ENCODE measurements at regions not wholly inside any gene's neighbourhood (a gene's known extent, or its start where the extent isn't known, plus 50 kb on each side); places are given as distances from the start of the nearest gene placed in this dataset.

GRCh38 chr3:103690536-103690935 is 1255.7 kb downstream of the ZPLD1 start:
- DNase-seq = no peak

DNA sequence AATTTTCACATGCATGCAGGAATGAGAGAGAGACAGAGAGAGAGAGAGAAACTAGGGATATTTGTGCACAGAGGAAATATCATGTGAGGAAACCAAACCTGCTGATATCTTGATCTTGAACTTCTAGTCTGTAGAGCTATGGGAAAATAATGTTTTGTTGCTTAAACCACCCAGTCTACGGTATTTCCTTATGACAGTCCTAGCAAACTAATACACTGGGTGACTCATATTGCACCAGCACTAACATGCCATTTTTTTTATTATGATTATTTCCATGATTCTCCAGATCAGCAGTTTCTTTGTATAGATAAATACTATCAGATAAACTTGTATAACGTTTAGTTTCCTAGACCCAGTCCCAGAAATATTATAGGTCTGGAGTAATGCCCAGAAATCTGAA is 1259.0 kb downstream of the ZPLD1 start:
- no peak for DNase-seq

- no peak for DNase-seq
Observed at GRCh38 chr3:103698646-103699045, 1263.8 kb downstream of the ZPLD1 start.

DNA sequence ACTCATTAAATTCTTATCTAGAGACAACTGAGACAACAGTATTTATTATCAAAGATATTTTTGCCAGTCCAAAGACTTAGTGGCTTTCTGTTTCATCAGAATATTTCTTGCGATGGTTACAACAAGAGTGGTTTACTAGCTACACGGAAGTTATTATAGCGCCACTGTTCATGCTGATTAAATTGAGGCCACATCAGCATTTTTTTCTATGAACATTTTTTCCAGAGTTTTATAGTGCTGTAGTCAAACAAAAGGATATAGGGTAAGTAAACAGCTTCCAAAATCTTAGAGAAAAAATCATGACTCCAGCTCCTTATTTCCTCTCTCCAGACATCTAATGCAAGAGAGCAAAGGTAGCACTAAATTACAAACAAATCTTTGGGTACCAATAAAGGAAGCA is 1264.4 kb downstream of the ZPLD1 start:
- no peak for DNase-seq

- DNase-seq = no peak
Observed at GRCh38 chr3:103705641-103706040, 1270.8 kb downstream of the ZPLD1 start.

- no peak for DNase-seq
Observed at GRCh38 chr3:103706671-103707070, 1271.9 kb downstream of the ZPLD1 start.

DNA sequence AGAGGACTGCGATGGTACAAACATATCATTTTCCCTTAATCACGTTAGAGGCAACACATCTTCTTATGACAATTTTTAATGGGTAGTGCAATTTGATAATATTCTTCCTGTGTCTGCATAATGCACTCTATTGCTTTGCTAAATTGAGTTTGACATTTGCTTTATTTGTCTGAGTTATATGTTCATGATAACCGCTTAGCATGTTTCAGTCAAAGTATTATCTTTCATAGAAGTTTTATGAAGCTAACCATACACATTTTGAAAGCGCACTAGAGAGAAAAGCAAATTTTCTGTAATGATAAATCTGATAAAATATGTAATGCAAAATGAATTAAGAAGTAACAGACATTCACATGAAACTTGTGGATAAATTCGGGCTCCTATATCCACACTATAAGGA is 1276.9 kb downstream of the ZPLD1 start:
- DNase-seq = no peak

- no peak for DNase-seq
Observed at GRCh38 chr3:103712320-103713008, 1277.6 kb downstream of the ZPLD1 start.

- DNase-seq = no peak
Observed at GRCh38 chr3:103729547-103729946, 1294.7 kb downstream of the ZPLD1 start.

DNA sequence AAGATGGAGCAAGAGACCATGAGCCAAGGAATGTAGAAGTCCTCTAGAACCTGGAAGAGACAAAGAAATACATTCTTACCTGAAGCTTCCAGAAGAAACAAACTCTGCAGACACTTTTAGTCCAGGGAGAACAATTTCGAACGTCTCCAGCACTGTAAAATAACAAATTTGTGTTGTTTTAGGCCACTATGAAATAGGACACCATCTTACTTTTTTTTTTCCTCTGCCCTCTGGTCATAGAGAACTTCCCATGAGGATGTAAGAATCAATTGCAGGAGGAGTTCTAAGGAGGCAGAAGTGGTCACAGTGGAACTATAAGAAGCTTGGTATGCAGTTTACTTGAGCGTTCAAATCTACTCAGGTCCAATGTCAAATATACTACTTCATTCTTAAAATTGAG is 1295.9 kb downstream of the ZPLD1 start:
- DNase-seq = no peak

GRCh38 chr3:103752986-103753385 is 1318.2 kb downstream of the ZPLD1 start:
- no peak for DNase-seq

DNA sequence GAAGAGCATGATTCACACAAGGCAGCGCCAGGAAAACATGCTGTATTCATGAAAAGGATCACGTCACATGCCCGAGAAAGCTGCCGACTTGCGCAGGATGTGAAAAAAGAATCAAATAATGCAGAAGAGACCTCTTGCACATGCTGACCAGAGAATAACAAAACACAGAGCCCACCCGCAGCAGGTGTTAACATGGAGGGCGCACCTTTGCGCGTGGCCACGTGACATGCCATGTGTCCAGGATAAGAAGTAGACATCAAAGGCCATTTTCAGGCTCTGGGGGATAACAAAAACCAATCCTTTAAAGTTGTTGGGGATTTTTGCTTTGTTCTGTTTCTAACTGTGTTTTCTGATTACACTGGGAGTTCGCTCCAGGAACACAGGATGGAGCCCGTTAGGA is 1332.8 kb downstream of the ZPLD1 start:
- DNase-seq = no peak

DNA sequence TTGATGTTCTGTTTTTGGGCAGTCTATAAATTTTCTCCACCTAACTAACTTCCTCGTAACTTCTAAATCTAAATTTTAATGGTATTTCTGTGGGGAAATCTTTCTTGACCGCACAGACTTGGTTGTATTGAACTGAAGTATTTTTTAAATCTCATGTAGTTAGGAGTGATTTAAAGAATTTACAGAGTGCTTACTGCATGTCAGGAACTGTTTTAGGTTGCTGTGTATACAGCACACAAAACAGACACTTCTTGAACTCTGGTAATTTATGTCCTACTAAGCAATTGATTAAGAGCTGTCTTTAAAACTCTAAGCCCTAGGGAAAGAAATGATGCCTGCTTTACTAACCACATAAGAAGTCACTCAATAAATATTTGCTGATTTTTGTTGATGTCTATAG is 1350.2 kb downstream of the ZPLD1 start:
- no peak for DNase-seq

GRCh38 chr3:103785537-103785936 is 1350.7 kb downstream of the ZPLD1 start:
- DNase-seq = no peak

- DNase-seq = no peak
Observed at GRCh38 chr3:103786296-103786695, 1351.5 kb downstream of the ZPLD1 start.

GRCh38 chr3:103787164-103787871 is 1352.5 kb downstream of the ZPLD1 start:
- DNase-seq = no peak

DNA sequence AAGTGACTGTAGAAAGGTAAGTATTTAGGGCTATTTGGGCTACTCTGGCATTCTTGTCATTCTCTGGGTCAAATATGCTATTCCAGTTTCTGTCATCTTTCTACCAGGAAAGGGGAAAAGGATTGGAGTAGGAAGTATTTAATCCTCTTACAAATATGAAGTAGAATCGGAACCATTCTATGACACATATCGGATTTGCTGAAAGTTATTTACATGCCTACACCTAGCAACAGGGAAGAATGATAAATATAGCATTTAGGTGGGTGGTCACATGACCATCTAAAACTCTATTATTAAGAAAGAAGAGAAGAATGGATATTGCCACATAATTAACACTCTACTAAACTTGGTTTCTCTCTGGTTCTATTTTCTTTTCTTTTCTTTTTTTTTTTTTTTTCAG is 1353.1 kb downstream of the ZPLD1 start:
- no peak for DNase-seq

GRCh38 chr3:103791786-103792515 is 1357.1 kb downstream of the ZPLD1 start:
- DNase-seq = no peak

DNA sequence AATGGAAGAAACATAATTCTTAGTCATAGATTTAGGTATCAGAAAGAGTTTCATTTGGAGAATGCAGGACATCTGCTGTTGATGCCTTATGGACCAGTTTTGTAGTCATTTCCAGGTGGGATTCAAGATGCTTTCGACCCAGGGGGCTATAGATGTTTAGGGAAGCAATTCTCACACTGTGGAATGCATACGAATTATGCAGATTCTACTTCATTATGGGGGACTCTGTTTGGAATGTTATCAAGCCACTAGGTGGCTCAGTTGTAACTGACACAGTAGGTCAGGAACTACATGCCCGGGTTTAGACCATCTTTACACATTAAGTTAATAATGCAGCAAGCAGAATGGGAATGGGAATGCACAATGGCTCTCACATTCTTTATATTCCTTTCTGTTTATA is 1359.8 kb downstream of the ZPLD1 start:
- DNase-seq = no peak

- DNase-seq = no peak
Observed at GRCh38 chr3:103796068-103796467, 1361.3 kb downstream of the ZPLD1 start.

- no peak for DNase-seq
Observed at GRCh38 chr3:103803787-103804186, 1369.0 kb downstream of the ZPLD1 start.

DNA sequence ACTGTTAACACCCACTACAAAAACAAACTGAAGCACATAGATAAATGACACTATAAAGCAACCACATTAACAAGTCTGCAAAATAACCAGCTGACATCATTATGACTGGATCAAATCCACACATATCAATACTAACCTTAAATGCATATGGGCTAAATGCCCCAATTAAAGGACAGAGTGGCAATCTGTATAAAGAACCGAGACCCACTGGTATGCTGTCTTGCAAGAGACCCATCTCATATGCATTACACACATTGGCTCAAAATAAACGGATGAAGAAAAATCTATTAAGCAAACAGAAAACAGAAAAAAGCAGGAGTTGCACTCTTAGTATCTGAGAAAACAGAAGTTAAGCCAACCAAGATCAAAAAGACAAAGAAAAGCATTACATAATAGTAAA is 1375.4 kb downstream of the ZPLD1 start:
- DNase-seq = no peak

- DNase-seq = no peak
Observed at GRCh38 chr3:103813955-103814354, 1379.1 kb downstream of the ZPLD1 start.

DNA sequence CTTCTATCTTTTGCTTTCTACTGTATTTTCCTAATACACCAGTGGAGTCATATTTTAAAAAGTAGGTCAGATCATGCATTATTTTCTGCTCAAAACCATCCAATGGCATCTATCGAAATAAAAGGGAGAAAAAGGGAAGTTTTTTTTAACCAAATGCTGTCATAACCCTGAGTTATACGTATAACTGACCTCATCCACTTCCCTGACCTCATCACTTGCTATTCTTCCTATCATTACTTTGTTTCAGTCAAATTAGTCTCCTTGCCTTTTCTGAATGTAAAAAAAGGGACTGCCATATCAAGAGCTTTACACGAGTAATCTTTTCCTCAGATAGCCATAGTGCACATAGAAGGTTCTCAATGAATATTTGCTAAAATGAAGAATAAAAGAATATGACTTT is 1383.6 kb downstream of the ZPLD1 start:
- no peak for DNase-seq
